GM12892 (cell line): ENCODE measurements at regions not wholly inside any gene's neighbourhood (a gene's known extent, or its start where the extent isn't known, plus 50 kb on each side); places are given as distances from the start of the nearest gene placed in this dataset.

Source experiments
- POLR2A ChIP-seq: IDR thresholded peaks from 2 replicates; pipeline ENCODE4 v1.6.1; 2011; ENCODE audit warnings: low read depth, low read length, control low read depth
- POLR2AphosphoS5 ChIP-seq: IDR thresholded peaks from 2 replicates; pipeline ENCODE4 v1.6.1; 2011; ENCODE audit warnings: low read depth, low read length, control low read depth
- TAF1 ChIP-seq: IDR thresholded peaks from 2 replicates; pipeline ENCODE4 v1.6.1; 2011; ENCODE audit warnings: low read depth, mild to moderate bottlenecking, control low read depth, low read length, borderline replicate concordance

DNA sequence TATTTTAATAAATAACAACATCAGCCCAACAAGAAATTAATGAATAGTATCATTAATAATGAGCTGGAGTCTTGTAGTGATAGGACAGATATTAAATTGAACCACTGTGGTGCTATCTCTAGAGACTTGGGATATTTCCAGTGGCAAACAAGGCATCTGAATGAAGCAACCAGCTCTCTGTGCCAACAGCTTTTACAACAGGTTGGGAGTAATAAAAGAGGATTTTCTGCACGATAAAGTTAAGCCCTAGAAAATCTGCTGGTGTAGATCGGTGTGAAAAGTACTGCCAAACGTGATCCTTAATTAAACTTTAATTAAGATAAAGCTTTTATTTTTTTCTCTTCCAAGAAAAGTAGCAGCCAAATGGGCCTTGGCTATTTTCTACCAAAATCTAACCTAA, 385.5 kb downstream of the NR4A2 start:
- no peak for TF ChIP-seq POLR2AphosphoS5
- TF ChIP-seq POLR2A = no peak
- no peak for TF ChIP-seq TAF1
